Upper lobe of left lung (tissue), 6 donors: ENCODE measurements at regions not wholly inside any gene's neighbourhood (a gene's known extent, or its start where the extent isn't known, plus 50 kb on each side); places are given as distances from the start of the nearest gene placed in this dataset.

ENCODE experiments used
- ATAC-seq, 2 donors: fragments of 200-7000 bp; cut with Tn5 transposase; one replicate each; pipeline ENCODE4 v1.9.1; 2022; ENCODE audit warnings: mild to moderate bottlenecking in 2 of 2, moderate library complexity in 2 of 2; ENCODE audit not compliant: low FRiP score in 2 of 2
- DNase-seq, 2 donors: peaks; one replicate each; pipeline ENCODE4 v3.0.0-alpha.2; 2019 to 2020
- H3K27ac ChIP-seq, 4 donors: fragments of 200-600 bp; sonication (generic); one replicate each; pipeline ENCODE4 v1.5.1; 2016 to 2019
- H3K27me3 ChIP-seq, 4 donors: fragments of 200-600 bp; sonication (generic); one replicate each; pipeline ENCODE4 v1.5.1; 2017 to 2019
- H3K36me3 ChIP-seq, 4 donors: fragments of 200-600 bp; sonication (generic); one replicate each; pipeline ENCODE4 v1.5.1; 2016 to 2019
- H3K4me1 ChIP-seq, 4 donors: fragments of 200-600 bp; sonication (generic); one replicate each; pipeline ENCODE4 v1.5.1; 2018 to 2019
- H3K4me3 ChIP-seq, 4 donors: fragments of 200-600 bp; sonication (generic); one replicate each; pipeline ENCODE4 v1.5.1; 2017 to 2019; ENCODE audit warnings: mild to moderate bottlenecking in 2 of 4, moderate library complexity in 1 of 4
- H3K9me3 ChIP-seq, 4 donors: fragments of 200-600 bp; sonication (generic); one replicate each; pipeline ENCODE4 v1.5.1; 2018 to 2019
- CTCF ChIP-seq, 6 experiments: fragments of 450-650 bp in 4 of 6; fragments of 200-600 bp in 2 of 6; sonication (generic) in 2 of 6; IDR thresholded peaks; one replicate each; pipeline ENCODE4 v1.5.1; 2016 to 2019; ENCODE audit warnings: antibody characterized with exemption in 6 of 6
- EP300 ChIP-seq, 4 donors: sonication (generic); formaldehyde crosslinking; IDR thresholded peaks; one replicate each; pipeline ENCODE4 v1.5.1; 2017; ENCODE audit warnings: antibody characterized with exemption in 4 of 4, control low read depth in 2 of 4
- POLR2A ChIP-seq, 4 donors: fragments of 450-650 bp; IDR thresholded peaks; one replicate each; pipeline ENCODE4 v1.5.1; 2016 to 2017; ENCODE audit warnings: antibody characterized with exemption in 4 of 4, mild to moderate bottlenecking in 2 of 4
- POLR2AphosphoS5 ChIP-seq, 2 donors: sonication (generic); formaldehyde crosslinking; IDR thresholded peaks; one replicate each; pipeline ENCODE4 v1.5.1; 2017; ENCODE audit warnings: antibody characterized with exemption in 2 of 2
- WGBS, 2 donors: methylation state at CpG; one replicate each; pipeline ENCODE4 v1.1.5; 2017 to 2018; 5-methylcytosine and 5-hydroxymethylcytosine counted together
- donor health status: DM: no; HTN: no; CAD: no; lungs with moderate emphysema.
- donor health status: DM: no; HTN: yes; CAD: no; lungs with severe emphysema.

DNA sequence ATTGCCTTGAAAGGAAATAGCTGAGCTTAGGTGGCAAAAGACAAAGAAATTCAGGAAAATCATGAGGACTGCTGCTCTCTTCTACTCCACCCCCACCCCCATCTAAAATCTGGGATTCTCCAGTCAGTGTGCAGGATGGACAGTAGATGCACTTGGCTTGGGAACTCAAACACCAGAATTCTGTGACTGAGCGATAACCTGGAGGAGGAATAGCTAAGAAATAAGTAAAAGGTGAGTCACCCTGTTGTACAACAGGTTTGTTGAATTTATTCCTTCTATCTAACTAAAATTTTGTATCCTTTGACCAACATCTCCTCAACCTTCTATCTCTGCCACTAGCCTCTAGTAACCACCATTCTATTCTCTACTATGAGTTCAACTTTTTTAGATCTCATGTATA lies 1029.9 kb upstream of the ACVR2A start:
- H3K36me3 ChIP-seq, result no peaks in the 10 kb centered on the region
- 87 to 93% methylated on average over 1 of the region's 1 CpG for WGBS, 2 donors
- no peak overlapping the region for H3K4me3 ChIP-seq
- no peak for DNase-seq
- TF ChIP-seq EP300 (IDR thresholded peaks at IDR 0.05) (no peak), POLR2A (IDR thresholded peaks at IDR 0.05) (no peak), POLR2AphosphoS5 (IDR thresholded peaks at IDR 0.05) (no peak), CTCF (IDR thresholded peaks at IDR 0.05) (no peak)
- no peak for ATAC-seq
- H3K27ac ChIP-seq, result no peak overlapping the region
- peaks cover 0 to 4% (median 0%) of the 10 kb centered on the region in 4 donors for H3K9me3 ChIP-seq
- no peaks in the 10 kb centered on the region for H3K27me3 ChIP-seq
- H3K4me1 ChIP-seq, result no peaks in the 10 kb centered on the region

DNA sequence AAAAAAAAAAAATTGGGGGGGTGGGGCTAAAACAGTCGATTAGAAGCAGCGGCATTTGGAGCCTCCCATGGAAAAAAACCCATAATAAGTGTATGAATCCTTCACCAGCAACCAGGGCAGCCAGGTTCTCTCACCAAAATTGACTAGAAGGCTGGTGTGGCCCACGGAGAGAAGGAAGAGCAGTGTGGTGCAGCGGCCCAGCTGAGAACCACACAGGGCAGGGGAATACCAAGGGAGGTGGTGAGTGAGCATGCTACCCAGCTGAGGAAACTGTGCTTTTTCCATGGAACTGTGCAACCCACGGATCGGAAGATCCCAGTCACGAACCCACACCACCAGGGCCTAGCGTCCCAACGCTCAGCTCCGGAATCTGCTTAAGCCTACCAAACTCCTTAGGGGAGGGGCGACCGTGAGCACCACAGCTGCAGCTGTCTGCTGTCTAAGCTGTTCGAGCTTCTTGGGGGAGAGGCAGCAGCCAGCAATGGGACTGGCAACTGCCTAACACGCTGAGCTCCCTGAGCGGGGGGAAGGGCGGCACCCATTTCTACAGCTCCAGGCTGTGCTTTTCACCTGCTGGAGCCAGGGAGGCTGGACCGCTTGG lies 1037.2 kb upstream of the ACVR2A start:
- H3K4me3 ChIP-seq, result no peak overlapping the region
- H3K9me3 ChIP-seq, result no peaks in the 10 kb centered on the region
- TF ChIP-seq EP300 (IDR thresholded peaks at IDR 0.05), result no peak
- no peak for TF ChIP-seq POLR2A (IDR thresholded peaks at IDR 0.05)
- TF ChIP-seq POLR2AphosphoS5 (IDR thresholded peaks at IDR 0.05), result no peak
- no peak for TF ChIP-seq CTCF (IDR thresholded peaks at IDR 0.05)
- H3K27me3 ChIP-seq, result no peaks in the 10 kb centered on the region
- no peak for ATAC-seq
- H3K27ac ChIP-seq, result no peak overlapping the region
- DNase-seq, result peak in 1 of 2 donors; percentile 10
- no peaks in the 10 kb centered on the region for H3K4me1 ChIP-seq
- H3K36me3 ChIP-seq, result no peaks in the 10 kb centered on the region
- 82 to 89% methylated on average over 10 to 14 of the region's 17 CpGs for WGBS, 2 donors

DNA sequence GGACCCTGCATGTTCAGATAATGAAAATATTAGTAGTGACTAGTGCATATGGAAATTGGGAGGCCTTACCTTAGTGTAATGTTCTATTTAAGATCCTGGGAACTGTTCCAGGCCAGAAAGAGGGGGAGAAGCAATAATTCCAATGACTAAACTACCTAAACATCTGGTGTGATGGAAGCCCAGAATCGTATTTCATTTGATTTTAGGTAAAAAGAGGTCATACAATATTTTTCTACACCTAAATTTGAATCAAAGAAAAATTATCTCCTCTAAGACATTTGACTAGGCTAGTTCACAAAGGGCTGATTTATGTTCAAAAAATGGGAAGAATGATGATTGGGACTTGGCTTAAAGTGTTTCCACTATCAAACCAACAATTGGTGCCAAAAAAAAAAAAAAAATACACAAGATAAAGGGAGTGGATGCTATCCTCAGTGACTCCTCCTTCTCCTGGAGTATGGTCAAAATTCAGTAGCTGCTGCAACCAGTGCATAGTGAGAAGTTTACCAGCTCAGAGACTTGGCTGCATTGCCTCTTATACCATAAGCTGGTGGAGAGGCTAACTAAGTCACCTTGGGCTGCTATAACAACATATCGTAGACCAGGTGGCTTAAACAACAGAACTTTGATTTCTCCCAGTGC lies 1038.3 kb upstream of the ACVR2A start:
- 47 to 57% methylated on average over 1 to 2 of the region's 2 CpGs for WGBS, 2 donors
- no peak for ATAC-seq

GRCh38 chr2:146804288-146804687 lies 1040.5 kb upstream of the ACVR2A start:
- H3K4me3 ChIP-seq, result no peak overlapping the region
- H3K9me3 ChIP-seq, result no peaks in the 10 kb centered on the region
- TF ChIP-seq EP300 (IDR thresholded peaks at IDR 0.05), result no peak
- no peak for TF ChIP-seq POLR2AphosphoS5 (IDR thresholded peaks at IDR 0.05)
- TF ChIP-seq CTCF (IDR thresholded peaks at IDR 0.05), result no peak
- ATAC-seq (no peak), DNase-seq (no peak)
- WGBS, 2 donors, result 79 to 80% methylated on average over 4 of the region's 4 CpGs
- no peaks in the 10 kb centered on the region for H3K4me1 ChIP-seq
- H3K27me3 ChIP-seq, result no peaks in the 10 kb centered on the region
- no peaks in the 10 kb centered on the region for H3K36me3 ChIP-seq
- no peak overlapping the region for H3K27ac ChIP-seq

More for the DNA sequence above, 1038.3 kb upstream of the ACVR2A start:
- Histone ChIP-seq H3K9me3 (no peaks in the 10 kb centered on the region), H3K27ac (no peak overlapping the region), H3K4me3 (no peak overlapping the region), H3K4me1 (no peaks in the 10 kb centered on the region), H3K36me3 (no peaks in the 10 kb centered on the region), H3K27me3 (no peaks in the 10 kb centered on the region)
- TF ChIP-seq POLR2AphosphoS5 (IDR thresholded peaks at IDR 0.05), result no peak
- TF ChIP-seq CTCF (IDR thresholded peaks at IDR 0.05), result no peak
- TF ChIP-seq POLR2A (IDR thresholded peaks at IDR 0.05), result no peak
- TF ChIP-seq EP300 (IDR thresholded peaks at IDR 0.05), result no peak
- no peak for DNase-seq

DNA sequence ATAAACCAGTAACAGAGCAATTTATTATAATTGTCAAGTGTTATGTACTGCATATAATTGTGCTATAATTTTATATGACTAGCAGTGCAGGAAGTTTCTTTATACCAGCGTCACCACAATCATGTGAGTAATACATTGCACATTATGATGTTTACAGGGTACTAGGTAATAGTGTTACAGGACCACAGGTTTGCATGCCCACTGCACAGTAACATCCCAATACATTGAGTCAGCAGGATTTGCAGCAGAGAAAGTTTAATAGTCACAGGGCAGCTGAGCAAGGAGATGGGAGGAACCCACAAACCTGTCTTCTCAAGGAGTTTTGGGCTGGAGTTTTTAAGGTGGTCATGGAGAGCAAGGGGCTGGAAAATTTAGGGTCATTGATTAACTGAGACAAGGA lies 1042.9 kb upstream of the ACVR2A start:
- no peaks in the 10 kb centered on the region for H3K4me1 ChIP-seq
- no peak for ATAC-seq
- no peak overlapping the region for H3K4me3 ChIP-seq
- no peaks in the 10 kb centered on the region for H3K9me3 ChIP-seq
- DNase-seq, result no peak
- H3K27ac ChIP-seq, result no peak overlapping the region
- H3K27me3 ChIP-seq, result no peaks in the 10 kb centered on the region
- 86 to 89% methylated on average over 1 of the region's 1 CpG for WGBS, 2 donors
- TF ChIP-seq EP300 (IDR thresholded peaks at IDR 0.05) (no peak), POLR2A (IDR thresholded peaks at IDR 0.05) (no peak), CTCF (IDR thresholded peaks at IDR 0.05) (no peak), POLR2AphosphoS5 (IDR thresholded peaks at IDR 0.05) (no peak)
- no peaks in the 10 kb centered on the region for H3K36me3 ChIP-seq
